Retinal pigment epithelial cell (primary cell): ENCODE measurements at regions not wholly inside any gene's neighbourhood (a gene's known extent, or its start where the extent isn't known, plus 50 kb on each side); places are given as distances from the start of the nearest gene placed in this dataset.

Experiments used
- DNase-seq: peaks from one replicate; pipeline ENCODE4 v3.0.0-alpha.2; 2010; ENCODE audit warnings: low read depth
- H3K4me3 ChIP-seq: 2 replicates; pipeline ENCODE4 v1.5.1; 2011; ENCODE audit warnings: mild to moderate bottlenecking, low read length, control low read depth, moderate library complexity
- TF ChIP-seq, protein P1 (sequence below): conservative IDR thresholded peaks from 2 replicates; pipeline ENCODE4 v1.5.1; 2011; ENCODE audit warnings: low read depth, low read length, control low read depth, inconsistent platforms

DNA sequence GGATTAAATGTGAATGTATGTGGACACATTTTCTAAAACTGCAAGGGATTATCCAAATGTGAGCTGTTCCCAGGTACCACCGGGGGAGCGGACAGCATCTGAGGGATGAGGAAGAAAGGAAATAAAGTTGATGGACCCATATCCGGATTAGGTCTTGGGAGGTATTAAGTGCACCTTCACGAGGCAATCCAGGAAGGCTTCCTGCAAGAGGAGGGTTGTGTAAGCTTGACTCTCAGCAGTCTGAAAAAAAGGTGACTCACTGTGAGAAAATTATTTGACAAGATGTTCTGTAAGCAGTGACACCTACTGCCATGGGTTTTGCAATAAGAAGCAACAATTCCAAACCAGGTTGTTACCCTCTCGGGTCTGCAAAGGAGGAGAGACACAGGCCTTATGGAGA, 55.0 kb upstream of the LRFN2 start:
- H3K4me3 ChIP-seq = no peak overlapping the region
- TF ChIP-seq, protein P1, sequence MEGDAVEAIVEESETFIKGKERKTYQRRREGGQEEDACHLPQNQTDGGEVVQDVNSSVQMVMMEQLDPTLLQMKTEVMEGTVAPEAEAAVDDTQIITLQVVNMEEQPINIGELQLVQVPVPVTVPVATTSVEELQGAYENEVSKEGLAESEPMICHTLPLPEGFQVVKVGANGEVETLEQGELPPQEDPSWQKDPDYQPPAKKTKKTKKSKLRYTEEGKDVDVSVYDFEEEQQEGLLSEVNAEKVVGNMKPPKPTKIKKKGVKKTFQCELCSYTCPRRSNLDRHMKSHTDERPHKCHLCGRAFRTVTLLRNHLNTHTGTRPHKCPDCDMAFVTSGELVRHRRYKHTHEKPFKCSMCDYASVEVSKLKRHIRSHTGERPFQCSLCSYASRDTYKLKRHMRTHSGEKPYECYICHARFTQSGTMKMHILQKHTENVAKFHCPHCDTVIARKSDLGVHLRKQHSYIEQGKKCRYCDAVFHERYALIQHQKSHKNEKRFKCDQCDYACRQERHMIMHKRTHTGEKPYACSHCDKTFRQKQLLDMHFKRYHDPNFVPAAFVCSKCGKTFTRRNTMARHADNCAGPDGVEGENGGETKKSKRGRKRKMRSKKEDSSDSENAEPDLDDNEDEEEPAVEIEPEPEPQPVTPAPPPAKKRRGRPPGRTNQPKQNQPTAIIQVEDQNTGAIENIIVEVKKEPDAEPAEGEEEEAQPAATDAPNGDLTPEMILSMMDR = no peak
- no peak for DNase-seq

DNA sequence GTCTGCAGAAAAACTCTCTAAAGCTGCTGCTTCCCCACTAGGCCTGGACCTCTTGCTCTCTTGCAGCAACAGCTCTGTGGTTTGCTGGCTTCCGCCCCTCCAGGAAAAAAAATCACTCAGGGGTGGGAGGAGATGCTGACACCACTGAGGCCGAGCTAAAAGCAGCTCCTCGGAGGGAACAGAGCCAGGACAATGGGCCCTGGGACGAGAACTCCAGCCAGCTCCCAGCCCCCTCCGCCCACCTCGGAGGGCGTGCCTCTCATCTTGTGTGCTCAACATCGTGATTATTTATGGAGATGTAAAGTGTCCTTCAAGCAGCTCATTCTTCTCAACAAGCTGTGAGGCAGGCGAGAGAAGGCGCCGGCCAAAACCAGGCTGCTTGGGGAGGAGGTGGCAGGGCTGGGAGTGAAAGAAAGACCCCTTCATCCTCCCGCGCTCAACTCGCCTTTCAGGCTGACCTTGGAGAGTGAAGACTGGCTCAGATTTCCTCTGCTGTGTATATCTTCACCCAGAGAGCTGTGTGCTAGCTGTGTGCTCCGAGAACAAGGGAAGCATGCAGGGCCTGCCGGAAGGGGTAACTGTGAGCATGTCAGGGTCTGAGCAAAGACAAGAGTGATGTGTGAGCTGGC, 53.5 kb upstream of the LRFN2 start:
- no peak for DNase-seq
- TF ChIP-seq, protein P1 = no peak
- H3K4me3 ChIP-seq = no peak overlapping the region
